CMK (cell line): ENCODE measurements at regions not wholly inside any gene's neighbourhood (a gene's known extent, or its start where the extent isn't known, plus 50 kb on each side); places are given as distances from the start of the nearest gene placed in this dataset.
"Not testable (repeated sequence)": the region's sequence is repeated elsewhere in the genome, so short reads cannot be mapped to it uniquely, and the experiment has no call there.

Experiments used
- DNase-seq: peaks from one replicate; pipeline ENCODE4 v3.0.0-alpha.2; 2010; ENCODE audit warnings: low read depth

GRCh38 chr13:105684216-105684615 lies 851.2 kb downstream of the EFNB2 start:
- DNase-seq: no peak

- DNase-seq: no peak
These were observed 855.6 kb downstream of the EFNB2 start for GRCh38 chr13:105679838-105680237.

- no peak for DNase-seq
These were observed 857.4 kb downstream of the EFNB2 start for GRCh38 chr13:105678072-105678471.

GRCh38 chr13:105672881-105673280 lies 862.6 kb downstream of the EFNB2 start:
- no peak for DNase-seq

- DNase-seq: not testable (repeated sequence)
These were observed 864.3 kb downstream of the EFNB2 start for GRCh38 chr13:105671131-105671530.

- DNase-seq: no peak
These were observed 865.1 kb downstream of the EFNB2 start for GRCh38 chr13:105670179-105670990.

GRCh38 chr13:105665284-105665683 lies 870.2 kb downstream of the EFNB2 start:
- no peak for DNase-seq

- DNase-seq: no peak
These were observed 872.3 kb downstream of the EFNB2 start for GRCh38 chr13:105663182-105663581.

- no peak for DNase-seq
These were observed 874.9 kb downstream of the EFNB2 start for GRCh38 chr13:105660561-105660960.

- no peak for DNase-seq
These were observed 877.0 kb downstream of the EFNB2 start for GRCh38 chr13:105658431-105658830.

GRCh38 chr13:105655046-105655445 lies 880.4 kb downstream of the EFNB2 start:
- DNase-seq: no peak

- no peak for DNase-seq
These were observed 891.5 kb downstream of the EFNB2 start for GRCh38 chr13:105643966-105644365.

GRCh38 chr13:105642511-105642958 lies 892.9 kb downstream of the EFNB2 start:
- no peak for DNase-seq

- no peak for DNase-seq
These were observed 894.3 kb downstream of the EFNB2 start for GRCh38 chr13:105641121-105641520.

GRCh38 chr13:105638426-105638825 lies 897.0 kb downstream of the EFNB2 start:
- DNase-seq: no peak

GRCh38 chr13:105634059-105634458 lies 901.4 kb downstream of the EFNB2 start:
- no peak for DNase-seq

- no peak for DNase-seq
These were observed 905.0 kb downstream of the EFNB2 start for GRCh38 chr13:105630431-105630830.

GRCh38 chr13:105627270-105627669 lies 908.2 kb downstream of the EFNB2 start:
- DNase-seq: no peak

- no peak for DNase-seq
These were observed 909.8 kb downstream of the EFNB2 start for GRCh38 chr13:105625691-105626090.

GRCh38 chr13:105616333-105617075 lies 919.0 kb downstream of the EFNB2 start:
- no peak for DNase-seq

GRCh38 chr13:105612541-105612940 lies 922.9 kb downstream of the EFNB2 start:
- DNase-seq: no peak

- DNase-seq: no peak
These were observed 924.0 kb downstream of the EFNB2 start for GRCh38 chr13:105611424-105611823.

GRCh38 chr13:105608104-105608503 lies 927.4 kb downstream of the EFNB2 start:
- no peak for DNase-seq
